Transverse colon (tissue), 4 donors: ENCODE measurements at regions not wholly inside any gene's neighbourhood (a gene's known extent, or its start where the extent isn't known, plus 50 kb on each side); places are given as distances from the start of the nearest gene placed in this dataset.

Experiments used
- CTCF ChIP-seq, 5 experiments: fragments of 200-600 bp in 3 of 5; fragments of 450-650 bp in 2 of 5; sonication (generic) in 3 of 5; IDR thresholded peaks; 1 replicate in 2 of 5; 2 replicates in 3 of 5; pipeline ENCODE4 v1.5.1; 2016 to 2017; ENCODE audit warnings: antibody characterized with exemption in 5 of 5, inconsistent platforms in 3 of 5, mild to moderate bottlenecking in 2 of 5, moderate library complexity in 1 of 5
- POLR2A ChIP-seq: fragments of 450-650 bp; IDR thresholded peaks from one replicate; pipeline ENCODE4 v1.6.1; 2016; ENCODE audit warnings: antibody characterized with exemption, mild to moderate bottlenecking, moderate library complexity
- POLR2AphosphoS5 ChIP-seq, 3 donors: sonication (generic); formaldehyde crosslinking; IDR thresholded peaks; one replicate each; pipeline ENCODE4 v1.6.1; 2016; ENCODE audit warnings: antibody characterized with exemption in 3 of 3

- TF ChIP-seq POLR2A: no peak
- no peak for TF ChIP-seq POLR2AphosphoS5 (IDR thresholded peaks at IDR 0.05)
- TF ChIP-seq CTCF (IDR thresholded peaks at IDR 0.05): no peak
These were observed 241.1 kb upstream of the GADL1 start for GRCh38 chr3:31135546-31135945.
